SK-N-SH (cell line): ENCODE measurements at regions not wholly inside any gene's neighbourhood (a gene's known extent, or its start where the extent isn't known, plus 50 kb on each side); places are given as distances from the start of the nearest gene placed in this dataset.

Experiments used
- CTCF ChIA-PET: fragments of 300-600, 350-600 bp; formaldehyde crosslinking; extraction: SDS; loops from one replicate; lab custom pipeline; 2021; lab: Yijun Ruan, JAX
- POLR2A ChIA-PET: fragments of 350-600 bp; sonication (Branson Sonifier 250); formaldehyde crosslinking; extraction: SDS; loops from one replicate; lab custom pipeline; 2020; ENCODE audit warnings: antibody characterized with exemption, inconsistent platforms; lab: Yijun Ruan, JAX
- DNase-seq: peaks from one replicate; pipeline ENCODE4 v3.0.0; 2012
- H2AFZ ChIP-seq: fragments of 200-600 bp; sonication (generic); 2 replicates; pipeline ENCODE4 v1.8.1; 2016; ENCODE audit warnings: antibody characterized with exemption, mild to moderate bottlenecking, low read depth
- H3F3A ChIP-seq: fragments of 200-600 bp; sonication (generic); replicated peaks from 2 replicates; pipeline ENCODE3; 2016; ENCODE audit warnings: antibody characterized with exemption, mild to moderate bottlenecking; ENCODE audit not compliant: insufficient read depth
- H3K27ac ChIP-seq, 2 experiments: fragments of 200-500 bp in 1 of 2; fragments of 200-600 bp in 1 of 2; sonication (Bioruptor generic) in 1 of 2; sonication (generic), shearing (Covaris generic) in 1 of 2; 2 replicates each; pipeline versions ENCODE4 v1.5.1 to v1.6.1; 2014 to 2016; ENCODE audit warnings: low read depth in 2 of 2, inconsistent platforms in 1 of 2, low read length in 1 of 2, mild to moderate bottlenecking in 1 of 2, mixed read lengths in 1 of 2
- H3K27me3 ChIP-seq: fragments of 200-600 bp; sonication (generic), shearing (Covaris generic); 2 replicates; pipeline ENCODE4 v1.6.1; 2016; ENCODE audit warnings: mixed run types; ENCODE audit not compliant: insufficient read depth
- H3K36me3 ChIP-seq, 2 experiments: fragments of 200-500 bp in 1 of 2; fragments of 200-600 bp in 1 of 2; sonication (Bioruptor generic) in 1 of 2; sonication (generic) in 1 of 2; replicated peaks in 1 of 2; 2 replicates each; pipeline versions ENCODE3 to v1.5.1; 2014 to 2016; ENCODE audit warnings: low read length in 1 of 2, mild to moderate bottlenecking in 1 of 2; ENCODE audit not compliant: insufficient read depth in 2 of 2, control insufficient read depth in 1 of 2
- H3K4me1 ChIP-seq, 2 experiments: fragments of 200-500 bp in 1 of 2; fragments of 200-600 bp in 1 of 2; sonication (Bioruptor generic) in 1 of 2; sonication (generic), shearing (Covaris generic) in 1 of 2; 2 replicates each; pipeline versions ENCODE4 v1.5.1 to v1.6.1; 2014 to 2016; ENCODE audit warnings: low read depth in 1 of 2, low read length in 1 of 2, mixed run types in 1 of 2; ENCODE audit not compliant: insufficient read depth in 2 of 2, control insufficient read depth in 1 of 2
- H3K4me2 ChIP-seq: fragments of 200-600 bp; sonication (generic), shearing (Covaris generic); 2 replicates; pipeline ENCODE4 v1.6.1; 2017; ENCODE audit warnings: mixed run types
- H3K4me3 ChIP-seq, 2 experiments: fragments of 200-500 bp in 1 of 2; fragments of 200-600 bp in 1 of 2; sonication (Bioruptor generic) in 1 of 2; sonication (generic), shearing (Covaris generic) in 1 of 2; 2 replicates each; pipeline versions ENCODE4 v1.5.1 to v1.8.1; 2014 to 2016; ENCODE audit warnings: low read depth in 2 of 2, inconsistent platforms in 1 of 2, low read length in 1 of 2, mild to moderate bottlenecking in 1 of 2, mixed read lengths in 1 of 2, moderate library complexity in 1 of 2
- H3K79me2 ChIP-seq: fragments of 200-600 bp; sonication (generic); 2 replicates; pipeline ENCODE4 v1.8.1; 2017; ENCODE audit warnings: mild to moderate bottlenecking; ENCODE audit not compliant: insufficient read depth
- H3K9ac ChIP-seq: fragments of 200-600 bp; sonication (generic); 2 replicates; pipeline ENCODE4 v1.6.1; 2017; ENCODE audit warnings: mixed run types
- H3K9me2 ChIP-seq: fragments of 200-600 bp; sonication (generic); 2 replicates; pipeline ENCODE4 v1.6.1; 2017; ENCODE audit warnings: mixed run types
- H3K9me3 ChIP-seq: fragments of 200-600 bp; sonication (generic); 2 replicates; pipeline ENCODE4 v1.6.1; 2017; ENCODE audit warnings: mixed run types, mild to moderate bottlenecking, moderate library complexity
- H4K20me1 ChIP-seq: fragments of 200-600 bp; sonication (generic); 2 replicates; pipeline ENCODE4 v1.6.1; 2017; ENCODE audit warnings: mild to moderate bottlenecking, mixed run types; ENCODE audit not compliant: insufficient read depth
- ELF1 ChIP-seq: IDR thresholded peaks from 2 replicates; pipeline ENCODE4 v1.4.0; 2012
- FOXM1 ChIP-seq: IDR thresholded peaks from 2 replicates; pipeline ENCODE4 v1.4.0; 2012; ENCODE audit warnings: low read depth, mild to moderate bottlenecking
- GABPA ChIP-seq: IDR thresholded peaks from 2 replicates; pipeline ENCODE4 v1.4.0; 2012; ENCODE audit warnings: low read depth, mild to moderate bottlenecking
- IRF3 ChIP-seq: fragments of 150-350 bp; IDR thresholded peaks from 2 replicates; pipeline ENCODE4 v1.6.1; 2016; ENCODE audit warnings: mild to moderate bottlenecking, low read depth, low read length
- NFIC ChIP-seq: IDR thresholded peaks from 2 replicates; pipeline ENCODE4 v1.4.0; 2012; ENCODE audit warnings: borderline replicate concordance
- PBX3 ChIP-seq: IDR thresholded peaks from 2 replicates; pipeline ENCODE4; 2012
- POLR2AphosphoS5 ChIP-seq: IDR thresholded peaks from 2 replicates; pipeline ENCODE4 v1.6.1; 2012; ENCODE audit warnings: low read depth, low read length
- RCOR1 ChIP-seq: fragments of 150-350 bp; IDR thresholded peaks from 2 replicates; pipeline ENCODE4 v1.6.1; 2017; ENCODE audit warnings: antibody characterized with exemption, low read length
- REST ChIP-seq: IDR thresholded peaks from 2 replicates; pipeline ENCODE4 v1.6.1; 2012; ENCODE audit warnings: mild to moderate bottlenecking, low read depth, low read length, moderate library complexity
- TCF12 ChIP-seq: IDR thresholded peaks from 2 replicates; pipeline ENCODE4 v1.4.0; 2012
- USF2 ChIP-seq: fragments of 150-350 bp; IDR thresholded peaks from 2 replicates; pipeline ENCODE4 v1.6.1; 2017; ENCODE audit warnings: antibody characterized with exemption, low read length, low read depth, borderline replicate concordance
- WGBS: methylation state at CpG from one replicate; pipeline ENCODE4 v1.1.6; 2017; ENCODE audit warnings: low lambda C conversion rate; 5-methylcytosine and 5-hydroxymethylcytosine counted together

GRCh38 chr6:163779727-163780284 lies 365.3 kb downstream of the QKI start (continued):
- TF ChIP-seq REST (no peak), FOXM1 (no peak), IRF3 (no peak), NFIC (no peak), ELF1 (no peak)

GRCh38 chr6:163777716-163778115 lies 363.2 kb downstream of the QKI start:
- H3K9me2 ChIP-seq, result no peaks in the 10 kb centered on the region
- peaks cover 0 to 10% of the 10 kb centered on the region in 2 experiments; a peak in 2 of 4 replicates for H3K4me1 ChIP-seq
- H3K36me3 ChIP-seq, result no peaks in the 10 kb centered on the region
- CTCF ChIA-PET, result interaction anchor here (0.8 to 1.7 kb wide), 4 partner anchors 9 to 438 kb away, joined by 3 to 6 read pairs (median 4); no protein-coding TSS in a partner anchor
- POLR2A ChIA-PET, result no interaction called here
- no peaks in the 10 kb centered on the region for H3F3A ChIP-seq
- no peak for TF ChIP-seq POLR2AphosphoS5
- TF ChIP-seq USF2, result no peak
- TF ChIP-seq RCOR1, result no peak
- no peak for TF ChIP-seq PBX3
- TF ChIP-seq TCF12, result no peak
- TF ChIP-seq GABPA, result no peak
- TF ChIP-seq, all 33 proteins: peak for 0
- DNase-seq, result no peak
- Histone ChIP-seq H3K9me3 (no peaks in the 10 kb centered on the region), H4K20me1 (no peaks in the 10 kb centered on the region), H3K4me3 (no peak overlapping the region), H3K79me2 (no peaks in the 10 kb centered on the region), H3K27me3 (no peaks in the 10 kb centered on the region), H3K4me2 (no peak overlapping the region), H2AFZ (no peak overlapping the region), H3K9ac (no peak overlapping the region), H3K27ac (no peak overlapping the region)
- 42% methylated on average over 1 of the region's 1 CpG for WGBS
